ENCODE measurements at regions not wholly inside any gene's neighbourhood (a gene's known extent, or its start where the extent isn't known, plus 50 kb on each side); places are given as distances from the start of the nearest gene placed in this dataset.

GRCh38 chr5:115402822-115403577 is 106.5 kb upstream of the CCDC112 start:
- peak; percentile 85 for DNase-seq

GRCh38 chr5:115402092-115402491 is 105.6 kb upstream of the CCDC112 start:
- DNase-seq: no peak

GRCh38 chr5:115398719-115399118 is 102.3 kb upstream of the CCDC112 start:
- peak; percentile 97 for DNase-seq

- DNase-seq: peak; percentile 80
Observed at GRCh38 chr5:115396688-115397087, 100.2 kb upstream of the CCDC112 start.

GRCh38 chr5:115396081-115396480 is 99.6 kb upstream of the CCDC112 start:
- DNase-seq: no peak

GRCh38 chr5:115394531-115394930 is 98.1 kb upstream of the CCDC112 start:
- DNase-seq: no peak

GRCh38 chr5:115393239-115393638 is 96.8 kb upstream of the CCDC112 start:
- no peak for DNase-seq

GRCh38 chr5:115392611-115393010 is 96.2 kb upstream of the CCDC112 start:
- DNase-seq: peak; percentile 83

GRCh38 chr5:115391780-115392179 is 95.3 kb upstream of the CCDC112 start:
- no peak for DNase-seq

- DNase-seq: no peak
Observed at GRCh38 chr5:115389799-115390382, 93.4 kb upstream of the CCDC112 start.

GRCh38 chr5:115389034-115389798 is 92.8 kb upstream of the CCDC112 start:
- peak; percentile 17 for DNase-seq

- no peak for DNase-seq
Observed at GRCh38 chr5:115388240-115388639, 91.8 kb upstream of the CCDC112 start.

GRCh38 chr5:115387816-115388215 is 91.4 kb upstream of the CCDC112 start:
- DNase-seq: no peak

- peak; percentile 23 for DNase-seq
Observed at GRCh38 chr5:115386657-115387056, 90.2 kb upstream of the CCDC112 start.

GRCh38 chr5:115384587-115385375 is 88.3 kb upstream of the CCDC112 start:
- no peak for DNase-seq

GRCh38 chr5:115382989-115383388 is 86.5 kb upstream of the CCDC112 start:
- no peak for DNase-seq

GRCh38 chr5:115381911-115382662 is 85.6 kb upstream of the CCDC112 start:
- DNase-seq: no peak

- DNase-seq: no peak
Observed at GRCh38 chr5:115379622-115380344, 83.3 kb upstream of the CCDC112 start.

GRCh38 chr5:115378754-115379153 is 82.3 kb upstream of the CCDC112 start:
- no peak for DNase-seq

- DNase-seq: peak; percentile 93
Observed at GRCh38 chr5:115377468-115378217, 81.2 kb upstream of the CCDC112 start.

GRCh38 chr5:115375893-115376292 is 79.4 kb upstream of the CCDC112 start:
- no peak for DNase-seq
